GM18507 (cell line): ENCODE measurements at regions not wholly inside any gene's neighbourhood (a gene's known extent, or its start where the extent isn't known, plus 50 kb on each side); places are given as distances from the start of the nearest gene placed in this dataset.

Experiments
- DNase-seq: peaks from one replicate; pipeline ENCODE4 v3.0.0; 2011; ENCODE audit warnings: low read depth; ENCODE audit not compliant: insufficient read length; ENCODE audit errors: extremely low spot score
- FAIRE-seq: peaks from 2 replicates; lab custom pipeline; 2011; peaks lifted over from hg19 to GRCh38; lab: Jason Lieb, UNC

DNA sequence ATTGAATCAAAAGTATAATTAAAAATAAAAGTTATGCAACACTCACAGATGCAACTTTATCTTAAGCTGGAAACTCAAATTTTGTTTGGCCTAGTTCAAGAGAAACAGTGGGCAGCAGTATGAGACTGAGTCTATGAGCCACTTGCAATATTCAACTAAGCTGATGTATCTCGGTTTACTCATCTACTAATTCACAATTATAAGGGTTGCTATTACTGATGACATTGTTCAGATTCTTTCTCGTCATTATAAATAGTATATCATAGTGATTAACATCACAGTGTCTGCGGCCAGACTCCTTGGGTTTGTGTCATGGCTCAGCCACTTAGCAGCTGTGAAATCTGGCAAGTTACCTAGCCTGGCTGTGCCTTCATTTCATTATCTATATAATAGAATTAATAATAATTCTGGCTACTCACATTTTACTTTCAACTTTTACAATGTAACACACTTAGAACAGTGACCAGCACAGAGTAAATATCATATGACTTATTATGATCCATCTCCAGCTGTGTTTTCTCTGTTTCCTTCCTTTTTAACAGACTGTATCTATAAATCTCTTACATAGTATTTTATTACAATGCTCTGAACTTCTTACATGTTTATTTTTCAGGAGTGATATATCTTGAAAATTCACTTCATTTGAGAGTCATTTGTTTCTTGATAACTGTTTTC is 194.3 kb upstream of the RGS18 start:
- DNase-seq (no peak), FAIRE-seq (no peak)

DNA sequence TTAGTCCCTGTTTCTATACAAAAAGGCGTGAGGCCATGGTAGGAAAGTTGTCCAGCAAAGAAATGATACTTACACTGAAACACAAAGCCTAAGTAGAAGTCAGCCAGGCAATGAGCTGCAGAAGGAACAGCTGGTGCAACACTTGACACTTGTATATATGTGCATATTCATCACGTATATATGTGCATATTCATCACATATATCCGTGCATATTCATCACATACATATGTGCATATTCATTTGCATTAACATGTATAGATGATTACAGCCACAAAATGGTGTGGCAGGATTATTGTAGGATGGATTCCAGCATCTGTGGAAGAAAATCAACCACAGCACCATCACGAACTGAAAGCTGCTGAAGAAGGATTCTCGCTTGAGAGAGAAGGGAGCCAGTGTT is 189.0 kb upstream of the RGS18 start:
- no peak for FAIRE-seq
- no peak for DNase-seq

DNA sequence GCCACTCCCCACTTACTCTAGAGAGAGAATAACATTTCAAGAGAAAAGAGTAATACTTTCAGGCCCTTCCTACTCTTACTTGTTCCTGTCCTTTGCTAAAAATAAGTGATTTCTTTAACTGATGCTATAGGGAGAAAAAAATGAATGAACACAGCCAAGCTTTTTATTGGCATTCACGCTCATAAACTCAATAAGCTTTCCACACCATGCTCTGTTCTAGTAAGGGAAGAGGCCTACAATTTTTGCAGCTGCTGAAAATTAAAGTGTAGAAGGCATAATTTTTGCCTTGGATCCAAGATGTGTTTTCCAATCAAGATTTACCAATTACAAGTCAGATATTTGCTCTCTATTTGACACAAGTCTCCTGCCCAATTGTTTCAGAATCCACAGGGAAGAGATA is 188.1 kb upstream of the RGS18 start:
- DNase-seq, result no peak

DNA sequence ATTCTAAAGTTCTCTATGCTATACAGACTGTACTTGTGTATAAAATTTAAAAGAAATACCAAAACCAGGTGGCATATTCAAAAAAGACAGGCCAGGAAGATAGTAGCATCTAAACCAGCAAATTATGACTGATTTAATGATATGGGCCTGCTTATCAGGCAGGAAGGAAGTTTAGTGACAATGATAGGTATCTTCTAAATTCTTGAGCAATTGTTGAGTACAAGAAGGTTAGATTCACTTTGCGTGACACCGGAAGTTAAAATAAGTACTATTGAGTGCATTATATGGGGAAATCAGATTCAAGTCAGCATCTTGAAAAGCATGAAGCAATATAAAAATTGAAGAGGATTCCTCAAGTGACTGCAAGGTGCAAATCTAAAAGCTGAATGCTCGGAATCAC is 186.8 kb upstream of the RGS18 start:
- FAIRE-seq (no peak), DNase-seq (no peak)

More for the DNA sequence above, 188.1 kb upstream of the RGS18 start:
- no peak for FAIRE-seq

DNA sequence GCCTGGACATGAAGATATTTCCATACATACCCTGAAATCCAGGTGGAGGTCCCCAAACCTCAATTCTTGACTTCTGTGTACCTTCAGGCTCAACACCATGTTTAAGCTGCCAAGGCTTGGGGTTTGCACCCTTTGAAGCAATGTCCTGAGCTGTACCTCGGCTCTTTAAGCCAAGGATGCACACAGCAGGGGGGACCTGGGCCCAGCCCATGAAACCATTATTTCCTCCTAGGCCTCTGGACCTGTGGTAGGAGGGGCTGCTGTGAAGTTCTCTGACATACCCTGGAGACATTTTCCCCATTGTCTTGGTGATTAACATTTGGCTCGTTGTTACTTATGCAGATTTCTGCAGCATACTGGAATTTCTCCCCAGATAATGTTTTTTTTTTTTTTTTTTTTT is 184.3 kb upstream of the RGS18 start:
- FAIRE-seq (no peak), DNase-seq (no peak)

DNA sequence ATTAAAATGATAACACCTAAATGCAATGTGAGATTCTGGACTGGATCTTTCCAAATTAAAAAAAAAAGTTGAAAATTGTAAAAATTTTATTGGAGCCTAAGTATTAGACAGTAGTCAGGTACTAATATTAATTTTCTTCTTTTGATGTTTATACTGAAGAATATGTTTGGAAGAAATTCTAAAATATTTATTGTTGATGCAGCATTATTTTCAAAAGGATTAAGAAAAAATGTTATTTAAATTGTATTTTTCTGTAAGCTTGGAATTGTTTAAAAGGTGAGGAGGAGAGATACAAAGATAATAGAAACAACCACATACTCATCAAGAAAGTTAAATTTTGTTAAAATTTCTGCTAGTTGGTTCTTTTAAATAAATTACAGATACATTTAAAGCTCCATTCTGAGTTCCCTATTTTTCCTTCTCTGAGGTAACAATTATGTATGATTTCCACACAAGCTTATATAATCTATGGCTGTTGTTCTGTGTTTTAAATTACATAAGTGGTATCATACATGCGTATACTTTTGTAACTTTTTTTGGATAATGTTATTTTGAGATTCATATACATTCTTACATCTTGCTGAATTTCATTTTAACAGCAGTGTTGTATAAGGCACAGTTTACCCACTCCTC is 180.3 kb upstream of the RGS18 start:
- DNase-seq (no peak), FAIRE-seq (no peak)

DNA sequence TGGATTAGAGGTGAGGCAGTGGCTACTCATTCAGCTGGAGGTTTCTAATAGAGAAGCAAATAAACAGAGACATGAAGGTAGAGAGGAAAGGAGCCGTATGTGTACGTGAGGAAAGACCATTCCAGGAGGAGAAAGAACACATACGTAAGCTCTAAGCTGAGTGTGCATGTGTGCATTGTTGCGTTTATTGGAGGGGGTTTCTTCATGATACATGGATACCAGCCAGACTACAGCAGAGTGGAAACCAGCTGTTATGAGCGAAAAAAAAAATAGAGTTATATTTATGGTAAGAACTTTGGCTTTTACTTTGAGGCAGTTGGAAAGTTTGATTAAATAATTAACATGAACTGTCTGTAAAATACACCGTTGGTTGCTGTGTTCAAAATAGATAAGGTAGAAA is 173.4 kb upstream of the RGS18 start:
- DNase-seq (no peak), FAIRE-seq (no peak)

DNA sequence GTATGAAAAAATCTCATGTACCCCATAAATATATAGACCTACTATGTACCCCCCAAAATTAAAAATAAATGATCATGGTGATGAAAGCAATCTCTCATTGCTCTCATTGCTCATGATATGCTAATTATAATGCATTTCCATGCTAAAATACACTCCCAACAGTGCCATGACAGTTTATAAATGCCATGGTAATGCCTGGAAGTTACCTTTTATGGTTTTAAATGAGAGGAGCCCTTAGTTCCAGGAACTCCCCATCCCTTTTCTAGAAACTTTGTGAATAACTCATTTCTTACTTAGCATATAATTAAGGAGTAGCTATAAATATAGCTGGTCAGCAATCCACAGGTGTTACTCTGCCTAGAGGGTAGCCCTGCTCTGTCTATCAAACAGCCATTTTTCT is 166.1 kb upstream of the RGS18 start:
- no peak for FAIRE-seq
- no peak for DNase-seq

DNA sequence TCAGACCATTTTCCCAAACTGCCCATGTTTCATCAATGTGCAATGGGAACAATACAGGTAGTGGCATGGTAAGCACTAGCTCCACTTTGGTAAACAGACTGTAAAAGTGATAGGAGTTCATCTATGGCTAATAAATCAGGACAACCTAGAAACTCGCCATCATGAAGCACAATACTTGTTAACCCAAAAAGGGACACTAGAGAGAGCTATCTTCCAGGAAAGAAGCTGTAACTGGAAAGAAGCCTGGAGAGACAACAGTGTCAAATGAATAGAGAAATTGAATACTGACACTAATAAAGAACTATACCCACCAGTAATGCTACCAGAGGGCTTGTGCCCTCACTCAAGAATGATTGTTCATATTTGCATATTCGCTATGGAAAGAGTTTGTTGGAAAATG is 164.7 kb upstream of the RGS18 start:
- DNase-seq (no peak), FAIRE-seq (no peak)

DNA sequence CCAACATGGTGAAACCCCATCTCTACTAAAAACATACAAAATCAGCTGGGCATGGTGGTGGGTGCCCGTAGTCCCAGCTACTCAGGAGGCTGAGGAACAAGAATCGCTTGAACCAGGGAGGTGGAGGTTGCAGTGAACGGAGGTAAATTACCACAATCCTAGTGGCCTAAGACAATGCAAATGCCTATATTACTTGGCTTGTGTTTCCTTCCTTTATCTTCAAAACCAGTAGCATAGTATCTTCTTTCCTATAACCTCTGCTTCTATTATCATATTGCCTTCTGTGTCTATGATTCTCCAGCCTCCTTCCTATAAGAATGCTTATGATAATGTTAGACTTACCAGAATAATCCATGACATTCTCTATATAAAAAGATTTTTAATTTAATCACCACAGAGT is 156.2 kb upstream of the RGS18 start:
- FAIRE-seq, result no peak

DNA sequence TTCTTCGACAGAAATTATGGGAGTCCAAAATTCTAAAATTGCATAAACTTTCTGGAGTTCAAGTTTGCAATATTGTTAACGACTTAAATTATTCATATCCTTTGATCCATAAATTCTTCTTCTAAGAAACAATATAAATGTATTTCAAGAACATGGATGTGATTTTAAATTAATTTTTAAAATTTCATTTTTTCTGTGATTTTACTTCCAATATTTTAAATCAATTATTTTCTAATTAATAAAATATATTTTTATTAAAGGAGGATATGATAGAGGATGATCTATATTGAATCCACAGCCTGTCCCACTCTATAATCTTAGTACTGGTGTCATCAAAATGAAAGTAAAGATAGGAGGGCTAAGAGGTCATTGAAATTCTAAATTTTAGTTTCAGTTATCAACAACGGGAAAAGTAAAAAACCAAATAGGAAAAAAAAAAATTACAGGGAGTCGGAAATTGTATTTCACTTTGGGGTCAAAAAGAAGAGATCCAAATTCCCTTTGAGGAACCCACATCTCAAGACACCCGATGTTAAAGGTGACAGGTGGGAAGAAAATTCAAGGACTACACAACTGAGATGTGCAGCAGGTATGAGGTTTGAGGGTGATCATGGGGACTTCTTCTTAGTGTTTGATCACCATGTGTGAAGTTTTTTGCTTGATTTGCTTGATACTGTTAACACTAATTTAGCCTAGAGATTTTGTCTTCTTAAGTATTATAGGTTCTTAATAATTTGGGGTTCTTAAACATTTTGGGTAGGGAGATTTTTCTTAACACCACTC is 154.8 kb upstream of the RGS18 start:
- FAIRE-seq, result no peak
- no peak for DNase-seq

More for the DNA sequence above, 156.2 kb upstream of the RGS18 start:
- no peak for DNase-seq

DNA sequence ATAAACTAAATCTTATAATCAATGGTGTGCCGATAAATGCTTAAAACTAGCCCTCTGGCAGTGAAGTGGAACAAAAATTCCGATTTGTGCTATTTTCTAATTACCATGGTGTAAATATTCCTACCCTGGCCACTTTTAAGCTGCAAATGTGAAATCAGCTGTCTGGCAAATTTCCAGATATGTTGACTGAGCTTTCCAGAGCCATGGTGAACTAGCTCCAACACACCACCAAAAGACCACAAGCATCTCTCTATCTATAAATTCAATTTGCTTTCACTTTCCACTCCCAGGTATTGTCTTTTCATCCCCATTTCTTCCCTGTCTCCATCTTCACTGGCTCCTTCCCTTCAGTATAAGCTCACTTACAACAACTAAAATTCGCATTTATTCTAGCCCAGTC is 152.3 kb upstream of the RGS18 start:
- no peak for DNase-seq
- no peak for FAIRE-seq

DNA sequence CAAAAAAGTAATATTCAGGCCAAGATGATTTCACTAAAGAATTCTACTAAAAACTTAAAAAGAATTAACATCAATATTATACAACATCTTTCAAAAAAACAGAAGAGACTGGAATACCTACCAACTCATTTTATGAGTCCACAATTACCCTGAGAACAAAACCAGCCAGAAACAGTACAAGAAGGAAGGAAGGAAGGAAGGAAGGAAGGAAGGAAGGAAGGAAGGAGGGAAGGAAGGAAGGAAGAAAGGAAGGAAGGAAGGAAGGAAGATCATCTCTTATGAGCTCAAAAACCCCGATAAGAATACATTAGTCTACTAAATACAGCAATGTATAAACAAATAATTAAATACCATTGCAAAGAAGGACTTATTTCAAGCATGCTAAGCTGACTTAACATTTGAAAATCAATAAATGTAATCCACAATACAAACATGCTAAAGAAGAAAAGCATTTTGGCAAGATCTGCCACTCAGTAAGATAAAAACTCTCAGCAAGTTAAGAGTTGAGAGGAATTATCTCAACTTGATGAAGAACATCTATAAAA is 149.9 kb upstream of the RGS18 start:
- FAIRE-seq, result no peak
- DNase-seq, result no peak

DNA sequence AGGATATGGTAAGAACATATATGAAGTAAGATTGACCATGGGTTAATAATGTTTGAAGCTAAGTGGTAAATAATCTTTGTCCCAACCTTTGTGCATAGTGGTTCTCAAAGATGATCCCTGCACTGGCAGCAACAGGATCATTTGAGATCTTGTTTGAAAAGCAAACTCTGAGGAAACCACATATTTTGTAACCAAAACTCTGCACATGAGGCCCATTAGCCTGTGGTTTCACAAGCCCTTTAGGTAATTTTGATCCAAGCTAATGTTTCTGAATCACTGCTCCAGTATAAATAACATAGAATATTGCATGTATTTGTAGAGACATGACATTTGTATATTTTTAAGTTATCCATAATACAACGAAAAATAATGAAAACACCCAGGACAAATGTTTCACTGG is 147.9 kb upstream of the RGS18 start:
- DNase-seq (no peak), FAIRE-seq (no peak)

DNA sequence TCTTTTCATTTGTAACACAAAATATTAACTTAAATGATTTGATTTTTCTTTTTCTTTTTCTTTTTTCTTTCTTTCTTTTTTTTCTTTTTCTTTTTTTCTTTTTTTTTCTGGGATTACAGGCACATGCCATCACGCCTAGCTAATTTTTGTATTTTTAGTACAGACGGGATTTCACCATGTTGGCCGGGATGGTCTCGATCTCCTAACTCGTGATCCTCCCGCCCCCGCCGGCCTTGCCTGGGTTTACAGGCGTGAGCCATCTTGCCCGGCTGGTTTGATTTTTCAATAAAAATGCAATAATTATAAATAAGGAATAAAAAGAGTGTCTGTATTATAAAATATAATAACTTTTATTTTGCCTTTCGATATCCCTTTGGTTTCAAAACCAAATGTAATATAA is 146.7 kb upstream of the RGS18 start:
- FAIRE-seq (no peak), DNase-seq (no peak)

DNA sequence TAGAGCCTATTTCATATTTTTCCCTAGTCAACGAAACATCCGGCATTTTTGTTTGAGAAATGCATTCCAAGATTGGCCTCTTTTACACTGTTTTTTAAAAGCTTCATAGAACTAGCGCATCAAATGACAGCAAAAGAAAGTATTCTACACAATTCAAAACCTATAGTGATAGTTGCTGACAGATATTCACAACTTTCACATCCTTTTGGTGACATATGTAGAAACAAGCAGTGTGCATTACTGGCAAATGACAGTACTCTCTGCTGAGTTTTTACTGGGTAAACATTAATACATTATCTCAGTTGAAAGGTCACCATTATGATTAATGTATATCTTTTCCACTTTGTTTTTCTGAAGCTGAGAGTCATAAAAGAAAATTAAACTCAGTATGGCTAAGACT is 135.4 kb upstream of the RGS18 start:
- FAIRE-seq (no peak), DNase-seq (no peak)

DNA sequence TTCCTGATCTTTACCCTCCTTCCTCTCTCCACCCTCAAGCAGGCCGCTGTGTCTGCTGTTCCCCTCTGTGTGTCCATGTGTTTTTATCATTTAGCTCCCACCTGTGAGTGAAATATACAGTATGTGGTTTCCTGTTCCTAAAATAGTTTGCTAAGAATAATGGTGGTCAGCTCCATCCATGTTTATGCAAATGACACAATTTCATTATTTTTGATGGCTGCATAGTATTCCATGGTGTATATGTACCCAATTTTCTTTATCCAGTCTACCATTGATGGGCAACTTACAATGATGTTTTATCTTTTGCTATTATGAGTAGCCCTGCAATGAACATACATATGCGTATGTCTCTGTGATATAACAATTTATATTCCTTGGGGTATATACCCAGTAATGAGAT is 133.4 kb upstream of the RGS18 start:
- FAIRE-seq (no peak), DNase-seq (no peak)

DNA sequence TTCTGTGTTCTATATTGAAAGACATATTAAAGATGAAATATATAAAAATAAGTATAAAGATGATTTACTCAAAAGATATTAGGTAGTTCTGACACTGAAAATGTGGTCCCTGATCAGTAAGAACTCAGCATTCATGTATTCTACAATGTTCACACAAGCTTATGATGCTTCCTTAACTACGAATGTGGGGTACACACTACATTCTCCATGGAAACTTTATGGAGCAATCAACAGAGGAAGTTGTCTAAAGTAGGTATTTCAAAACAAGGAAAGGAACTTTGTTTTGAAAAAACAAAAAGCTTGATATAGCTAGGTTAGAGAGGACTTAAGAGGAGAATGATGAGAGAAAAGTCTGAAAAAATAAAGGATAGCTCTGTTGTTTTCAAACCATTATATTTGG is 119.7 kb upstream of the RGS18 start:
- DNase-seq (no peak), FAIRE-seq (no peak)

DNA sequence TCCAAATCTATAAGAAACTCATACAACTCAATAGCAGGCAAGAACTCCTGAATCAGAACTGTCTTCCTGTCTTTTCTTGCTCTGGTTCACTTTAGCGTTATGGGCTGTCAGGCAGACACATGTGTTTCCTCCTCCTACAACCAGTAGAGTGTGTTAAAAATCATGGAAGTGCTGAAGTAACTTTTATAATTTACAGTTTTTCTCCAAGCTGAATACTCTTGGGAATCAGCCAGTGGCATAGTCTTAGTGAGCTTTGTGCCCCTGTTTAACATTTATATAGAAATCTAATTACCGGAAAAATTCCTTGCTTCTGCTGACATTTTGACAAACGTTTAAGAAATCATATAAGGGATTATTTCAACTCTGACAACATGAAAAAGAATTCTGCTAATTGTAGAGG is 113.1 kb upstream of the RGS18 start:
- DNase-seq (no peak), FAIRE-seq (no peak)

DNA sequence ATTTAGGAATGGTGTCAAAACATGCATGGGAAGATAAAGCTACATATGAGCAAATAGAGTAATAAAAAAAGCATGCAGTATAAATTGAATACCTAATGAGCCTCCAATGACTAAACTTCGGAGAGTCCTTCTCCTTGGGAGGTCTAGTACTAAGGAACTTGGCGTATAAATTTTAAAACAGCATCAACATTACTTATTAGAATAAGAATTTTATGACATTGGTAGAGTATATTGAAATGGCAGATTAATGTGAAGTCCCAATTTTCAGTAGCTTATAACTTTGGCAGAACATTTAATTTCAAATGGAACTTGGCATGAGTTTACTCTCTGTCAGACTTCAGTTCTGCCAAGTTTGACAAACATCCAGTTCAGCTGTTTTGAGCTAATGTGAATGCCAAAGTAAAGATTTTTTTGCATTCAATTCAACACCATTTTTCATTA is 104.7 kb upstream of the RGS18 start:
- DNase-seq, result no peak
- no peak for FAIRE-seq

DNA sequence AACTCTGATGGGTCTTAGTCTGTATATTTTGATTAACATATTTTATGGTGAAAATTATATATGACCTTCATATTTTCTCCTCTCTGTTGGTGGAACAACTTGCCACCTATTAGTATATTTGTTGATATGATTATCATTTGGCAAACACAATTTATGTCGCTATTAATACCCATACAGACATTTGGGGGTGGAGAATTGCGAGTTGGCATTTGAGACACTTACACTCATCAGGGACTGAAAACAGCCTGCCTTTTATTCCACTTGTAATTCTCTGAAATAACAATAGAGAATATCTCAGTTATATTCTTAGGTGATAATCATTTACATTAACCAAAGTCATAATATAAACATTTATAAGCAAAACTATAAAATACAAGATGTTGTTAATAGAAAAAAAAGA is 100.5 kb upstream of the RGS18 start:
- DNase-seq (no peak), FAIRE-seq (no peak)
